PC-3 (cell line): ENCODE measurements at regions not wholly inside any gene's neighbourhood (a gene's known extent, or its start where the extent isn't known, plus 50 kb on each side); places are given as distances from the start of the nearest gene placed in this dataset.

Experiments
- ATAC-seq: fragments of 200-7000 bp; cut with Tn5 transposase; 2 replicates; pipeline ENCODE4 v1.9.1; 2020; ENCODE audit warnings: mild to moderate bottlenecking, moderate library complexity
- BruUV-seq: library from RNA; stranded (reverse); fragments of 400-500 nt; replicated peaks from 2 replicates; lab custom pipeline; 2021; lab: Mats Ljungman, UMichigan
- CTCF ChIA-PET: fragments of 300-600 bp; sonication (Branson Sonifier 250); formaldehyde crosslinking; loops from one replicate; lab custom pipeline; 2022; ENCODE audit warnings: antibody characterized with exemption; lab: Charles Lee
- POLR2A ChIA-PET: fragments of 300-600 bp; sonication (Branson Sonifier 250); formaldehyde crosslinking; loops from one replicate; lab custom pipeline; 2022; ENCODE audit warnings: antibody characterized with exemption; ENCODE audit not compliant: unreplicated experiment; lab: Charles Lee
- DNase-seq: peaks from one replicate; pipeline ENCODE4 v3.0.0-alpha.2; 2015
- H2AFZ ChIP-seq: fragments of 300-600 bp; sonication (generic); 2 replicates; pipeline ENCODE4 v1.6.0; 2016; ENCODE audit warnings: antibody characterized with exemption, low read length
- H3F3A ChIP-seq: fragments of 300-600 bp; sonication (generic); one replicate; pipeline ENCODE4 v1.6.0; 2017; ENCODE audit warnings: antibody characterized with exemption, low read length, control low read depth, mild to moderate bottlenecking; ENCODE audit not compliant: unreplicated experiment
- H3K27ac ChIP-seq: fragments of 300-600 bp; sonication (generic); 2 replicates; pipeline ENCODE4 v1.5.1; 2016; ENCODE audit warnings: mild to moderate bottlenecking, low read length
- H3K27me3 ChIP-seq: fragments of 300-600 bp; sonication (generic); 2 replicates; pipeline ENCODE4 v1.6.1; 2016; ENCODE audit warnings: low read length, mixed read lengths
- H3K36me3 ChIP-seq: fragments of 300-600 bp; sonication (generic); 2 replicates; pipeline ENCODE4 v1.6.1; 2016; ENCODE audit warnings: low read depth, mixed run types, low read length, mixed read lengths
- H3K4me1 ChIP-seq: fragments of 300-600 bp; sonication (generic); 2 replicates; pipeline ENCODE4 v1.5.1; 2016; ENCODE audit warnings: low read length; ENCODE audit not compliant: insufficient read depth
- H3K4me2 ChIP-seq: fragments of 300-600 bp; sonication (generic); 2 replicates; pipeline ENCODE4 v1.6.0; 2016; ENCODE audit warnings: low read length
- H3K4me3 ChIP-seq: fragments of 300-600 bp; sonication (generic); 2 replicates; pipeline ENCODE4 v1.5.1; 2016; ENCODE audit warnings: mild to moderate bottlenecking, low read length, mixed read lengths
- H3K79me2 ChIP-seq: fragments of 300-600 bp; sonication (generic); 2 replicates; pipeline ENCODE4 v1.6.1; 2017; ENCODE audit warnings: low read length, mixed read lengths
- H3K9ac ChIP-seq: fragments of 300-600 bp; sonication (generic); 2 replicates; pipeline ENCODE4 v1.6.0; 2016; ENCODE audit warnings: mild to moderate bottlenecking, low read length
- H3K9me2 ChIP-seq: fragments of 300-600 bp; sonication (generic); replicated peaks from 2 replicates; pipeline ENCODE4 v1.6.1; 2016; ENCODE audit warnings: mixed run types, low read length, mixed read lengths
- H3K9me3 ChIP-seq: fragments of 300-600 bp; sonication (generic); 2 replicates; pipeline ENCODE4 v1.6.1; 2016; ENCODE audit warnings: low read length, mixed read lengths
- H4K20me1 ChIP-seq: fragments of 300-600 bp; sonication (generic); 2 replicates; pipeline ENCODE4 v1.6.1; 2016; ENCODE audit warnings: low read length, mixed read lengths
- EZH2 ChIP-seq: fragments of 300-600 bp; sonication (generic); IDR thresholded peaks from one replicate; pipeline ENCODE4 v1.6.1; 2017; ENCODE audit warnings: antibody characterized with exemption, mild to moderate bottlenecking, low read length; ENCODE audit not compliant: unreplicated experiment
- EZH2phosphoT487 ChIP-seq: fragments of 300-600 bp; sonication (generic); IDR thresholded peaks from 2 replicates; pipeline ENCODE4 v1.6.1; 2018; ENCODE audit warnings: mild to moderate bottlenecking, antibody characterized with exemption, low read length, borderline replicate concordance
- intact Hi-C: fragments of 100-400 bp; cut with micrococcal nuclease; formaldehyde crosslinking; loops from 2 replicates; pipeline ENCODE4 v1.9.0; 2023
- TF ChIP-seq, protein P1 (sequence below): fragments of 300-600 bp; sonication (generic); conservative IDR thresholded peaks from 2 replicates; pipeline ENCODE4 v1.5.1; 2017; ENCODE audit warnings: antibody characterized with exemption, low read depth, mild to moderate bottlenecking, low read length

DNA sequence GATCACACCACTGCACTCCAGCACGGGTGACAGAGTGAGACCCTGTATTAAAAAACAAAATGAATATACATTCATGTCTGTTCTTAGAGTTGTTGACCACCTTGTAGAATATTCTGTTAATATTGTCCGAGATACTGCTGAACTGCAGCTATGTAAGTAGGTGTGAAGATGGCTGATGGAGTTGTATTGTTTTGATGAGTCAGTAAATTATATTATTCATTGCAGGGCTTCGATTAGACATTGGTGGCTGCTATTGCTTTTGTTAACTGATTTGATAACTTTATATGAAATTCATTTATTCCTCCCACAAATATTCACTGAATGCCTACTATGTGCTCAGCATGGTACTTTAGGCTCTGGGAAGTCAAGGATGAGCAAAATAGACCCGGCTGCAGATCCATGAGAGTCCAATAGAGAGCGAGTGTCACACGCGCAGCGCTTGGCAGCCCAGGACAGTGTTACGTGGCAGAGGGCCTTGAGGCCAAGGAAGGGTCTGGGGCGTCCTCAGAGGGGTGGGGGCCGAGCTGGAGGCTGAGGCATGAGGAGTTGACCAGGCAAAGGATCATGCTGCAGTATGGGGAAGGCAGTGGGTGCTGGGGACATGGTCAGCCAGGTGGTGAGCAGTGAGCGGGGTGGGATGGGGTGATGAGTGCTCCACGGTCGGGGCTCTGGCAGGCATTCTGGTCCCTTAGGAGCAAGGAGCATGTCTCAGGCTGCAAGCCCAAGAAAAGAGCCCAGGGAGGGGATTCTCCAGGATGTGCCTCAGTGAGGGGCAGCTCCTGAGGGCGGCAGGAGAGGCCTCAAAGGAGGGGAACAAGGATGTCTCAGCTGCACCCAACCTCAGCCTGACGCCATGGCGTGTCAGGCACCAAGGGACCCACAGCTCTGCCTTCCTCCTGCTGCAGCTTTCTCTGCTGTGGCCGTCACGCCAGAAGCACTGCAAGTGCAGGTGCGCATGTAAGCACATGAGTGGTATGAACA is 243.5 kb downstream of the GADD45G start:
- H3K79me2 ChIP-seq: no peaks in the 10 kb centered on the region
- H3K4me3 ChIP-seq: no peak overlapping the region
- ATAC-seq (no peak), DNase-seq (no peak)
- no peaks in the 10 kb centered on the region for H3K36me3 ChIP-seq
- POLR2A ChIA-PET: no interaction called here
- no peak overlapping the region for H3K4me2 ChIP-seq
- intact Hi-C loops: no loop called here
- H3K27ac ChIP-seq: no peak overlapping the region
- no peaks in the 10 kb centered on the region for H3K9me3 ChIP-seq
- peaks cover 17% of the 10 kb centered on the region for H3K27me3 ChIP-seq
- TF ChIP-seq EZH2phosphoT487: no peak
- no peaks in the 10 kb centered on the region for H3K4me1 ChIP-seq
- no peaks in the 10 kb centered on the region for H3F3A ChIP-seq
- H2AFZ ChIP-seq: no peak overlapping the region
- H3K9ac ChIP-seq: no peak overlapping the region
- CTCF ChIA-PET: no interaction called here
- BruUV-seq: no TSS peak
- H3K9me2 ChIP-seq: no peaks in the 10 kb centered on the region
- no peaks in the 10 kb centered on the region for H4K20me1 ChIP-seq

DNA sequence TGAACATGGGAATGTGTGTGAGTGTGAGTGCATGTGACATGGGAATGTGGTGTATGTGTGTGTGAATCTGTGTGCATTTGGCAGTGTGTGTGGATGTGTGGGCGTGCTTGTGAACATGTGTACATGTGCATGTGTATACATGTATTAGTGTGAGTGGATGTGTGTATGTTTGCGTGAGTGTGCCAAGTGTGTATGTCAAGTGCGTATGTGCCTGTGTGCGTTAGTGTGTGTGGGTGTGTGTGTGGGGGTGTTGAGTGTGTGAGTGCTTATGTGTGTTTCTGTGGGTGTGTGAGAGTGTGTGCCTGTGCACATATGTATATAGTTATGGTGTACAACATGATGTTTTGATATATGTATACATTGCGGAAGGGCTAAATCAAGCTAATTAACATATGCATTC is 244.3 kb downstream of the GADD45G start:
- no peak overlapping the region for H3K9ac ChIP-seq
- no peaks in the 10 kb centered on the region for H3K79me2 ChIP-seq
- POLR2A ChIA-PET: no interaction called here
- no peak overlapping the region for H3K4me3 ChIP-seq
- no peak for TF ChIP-seq EZH2
- no peak overlapping the region for H3K4me2 ChIP-seq
- H3K27ac ChIP-seq: no peak overlapping the region
- H3K4me1 ChIP-seq: no peaks in the 10 kb centered on the region
- intact Hi-C loops: no loop called here
- no peaks in the 10 kb centered on the region for H3F3A ChIP-seq
- no peak for ATAC-seq
- no peaks in the 10 kb centered on the region for H3K36me3 ChIP-seq
- CTCF ChIA-PET: no interaction called here
- no peaks in the 10 kb centered on the region for H4K20me1 ChIP-seq
- H2AFZ ChIP-seq: no peak overlapping the region
- no peaks in the 10 kb centered on the region for H3K9me3 ChIP-seq
- DNase-seq: no peak
- no peaks in the 10 kb centered on the region for H3K9me2 ChIP-seq
- no TSS peak for BruUV-seq
- H3K27me3 ChIP-seq: peaks cover 10% of the 10 kb centered on the region; the same call in 1 of the 2 replicates

DNA sequence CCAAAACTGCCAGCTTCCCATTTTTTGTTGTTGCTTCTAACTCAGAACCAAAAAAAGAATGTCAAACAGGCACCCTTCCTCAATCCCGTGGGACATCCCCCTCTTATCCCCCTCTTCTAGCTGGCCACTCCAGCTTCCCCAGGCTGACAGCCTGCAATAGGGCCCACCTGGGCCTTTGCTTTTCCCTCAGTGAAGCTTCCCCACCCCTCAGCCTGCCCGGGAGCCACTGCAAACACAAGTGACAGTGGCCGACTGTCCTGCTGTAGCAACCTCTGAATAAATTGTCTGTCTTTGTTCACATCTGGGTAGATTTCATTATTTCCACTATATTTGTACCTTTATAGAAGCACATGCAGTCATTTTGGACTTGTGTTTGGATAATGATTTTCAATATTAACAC is 245.3 kb downstream of the GADD45G start:
- Histone ChIP-seq H3K9ac (no peak overlapping the region), H3K27ac (no peak overlapping the region), H3F3A (no peaks in the 10 kb centered on the region), H3K4me3 (no peak overlapping the region), H4K20me1 (no peaks in the 10 kb centered on the region), H3K9me2 (no peaks in the 10 kb centered on the region), H3K9me3 (no peaks in the 10 kb centered on the region), H3K4me2 (no peak overlapping the region), H2AFZ (no peak overlapping the region), H3K79me2 (no peaks in the 10 kb centered on the region), H3K36me3 (no peaks in the 10 kb centered on the region), H3K4me1 (no peaks in the 10 kb centered on the region), H3K27me3 (peaks cover 4% of the 10 kb centered on the region; the same call in 1 of the 2 replicates)
- intact Hi-C loops: no loop called here
- CTCF ChIA-PET: no interaction called here
- POLR2A ChIA-PET: no interaction called here
- no TSS peak for BruUV-seq
- DNase-seq: no peak
- no peak for ATAC-seq
- TF ChIP-seq EZH2phosphoT487: no peak
- TF ChIP-seq, protein P1, sequence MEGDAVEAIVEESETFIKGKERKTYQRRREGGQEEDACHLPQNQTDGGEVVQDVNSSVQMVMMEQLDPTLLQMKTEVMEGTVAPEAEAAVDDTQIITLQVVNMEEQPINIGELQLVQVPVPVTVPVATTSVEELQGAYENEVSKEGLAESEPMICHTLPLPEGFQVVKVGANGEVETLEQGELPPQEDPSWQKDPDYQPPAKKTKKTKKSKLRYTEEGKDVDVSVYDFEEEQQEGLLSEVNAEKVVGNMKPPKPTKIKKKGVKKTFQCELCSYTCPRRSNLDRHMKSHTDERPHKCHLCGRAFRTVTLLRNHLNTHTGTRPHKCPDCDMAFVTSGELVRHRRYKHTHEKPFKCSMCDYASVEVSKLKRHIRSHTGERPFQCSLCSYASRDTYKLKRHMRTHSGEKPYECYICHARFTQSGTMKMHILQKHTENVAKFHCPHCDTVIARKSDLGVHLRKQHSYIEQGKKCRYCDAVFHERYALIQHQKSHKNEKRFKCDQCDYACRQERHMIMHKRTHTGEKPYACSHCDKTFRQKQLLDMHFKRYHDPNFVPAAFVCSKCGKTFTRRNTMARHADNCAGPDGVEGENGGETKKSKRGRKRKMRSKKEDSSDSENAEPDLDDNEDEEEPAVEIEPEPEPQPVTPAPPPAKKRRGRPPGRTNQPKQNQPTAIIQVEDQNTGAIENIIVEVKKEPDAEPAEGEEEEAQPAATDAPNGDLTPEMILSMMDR: no peak
- no peak for TF ChIP-seq EZH2
